ENCODE measurements at regions not wholly inside any gene's neighbourhood (a gene's known extent, or its start where the extent isn't known, plus 50 kb on each side); places are given as distances from the start of the nearest gene placed in this dataset.

GRCh38 chr11:93936460-93936859 lies 84.7 kb upstream of the HEPHL1 start:
- ChIA-PET CTCF (interaction anchor here (1.1 kb wide), 1 partner anchor 15 kb away, joined by 4 read pairs; no protein-coding TSS in a partner anchor), POLR2A (no interaction called here)
- no peak overlapping the region for H3K27ac Mint-ChIP-seq
- no peaks in the 10 kb centered on the region for H3K9me3 Mint-ChIP-seq
- H3K4me3 Mint-ChIP-seq = no peak overlapping the region
- H3K4me1 Mint-ChIP-seq = no peaks in the 10 kb centered on the region
- H3K27me3 Mint-ChIP-seq = peaks cover 2% of the 10 kb centered on the region
- no peak for DNase-seq
- no peaks in the 10 kb centered on the region for H3K36me3 Mint-ChIP-seq (ENCODE audit: low read depth)

- H3K27me3 Mint-ChIP-seq = no peaks in the 10 kb centered on the region
- no peaks in the 10 kb centered on the region for H3K9me3 Mint-ChIP-seq
- DNase-seq = no peak
- POLR2A ChIA-PET = no interaction called here
- H3K4me3 Mint-ChIP-seq = no peak overlapping the region
- no peaks in the 10 kb centered on the region for H3K36me3 Mint-ChIP-seq (ENCODE audit: low read depth)
- no peak overlapping the region for H3K27ac Mint-ChIP-seq
- H3K4me1 Mint-ChIP-seq = no peaks in the 10 kb centered on the region
- CTCF ChIA-PET = no interaction called here
These were observed 81.9 kb upstream of the HEPHL1 start for GRCh38 chr11:93939084-93939760.

GRCh38 chr11:93940395-93940794 lies 80.8 kb upstream of the HEPHL1 start:
- Mint-ChIP-seq H3K4me1 (no peaks in the 10 kb centered on the region), H3K36me3 (ENCODE audit: low read depth) (no peaks in the 10 kb centered on the region), H3K27ac (no peak overlapping the region), H3K4me3 (no peak overlapping the region), H3K27me3 (no peaks in the 10 kb centered on the region), H3K9me3 (no peaks in the 10 kb centered on the region)
- no peak for DNase-seq
- ChIA-PET POLR2A (no interaction called here), CTCF (no interaction called here)

GRCh38 chr11:93942176-93942575 lies 79.0 kb upstream of the HEPHL1 start:
- H3K36me3 Mint-ChIP-seq (ENCODE audit: low read depth) = no peaks in the 10 kb centered on the region
- ChIA-PET CTCF (interaction anchor here (0.7 kb wide), 1 partner anchor 20 kb away, joined by 3 read pairs; no protein-coding TSS in a partner anchor), POLR2A (no interaction called here)
- H3K4me3 Mint-ChIP-seq = no peak overlapping the region
- no peaks in the 10 kb centered on the region for H3K4me1 Mint-ChIP-seq
- H3K9me3 Mint-ChIP-seq = no peaks in the 10 kb centered on the region
- no peak for DNase-seq
- H3K27ac Mint-ChIP-seq = no peak overlapping the region
- H3K27me3 Mint-ChIP-seq = no peaks in the 10 kb centered on the region

GRCh38 chr11:93945596-93945995 lies 75.6 kb upstream of the HEPHL1 start:
- Mint-ChIP-seq H3K27ac (no peak overlapping the region), H3K4me3 (no peak overlapping the region), H3K9me3 (no peaks in the 10 kb centered on the region), H3K27me3 (no peaks in the 10 kb centered on the region), H3K36me3 (ENCODE audit: low read depth) (no peaks in the 10 kb centered on the region), H3K4me1 (no peaks in the 10 kb centered on the region)
- POLR2A ChIA-PET = no interaction called here
- DNase-seq = no peak
- CTCF ChIA-PET = no interaction called here

GRCh38 chr11:93952082-93952780 lies 68.9 kb upstream of the HEPHL1 start:
- Mint-ChIP-seq H3K27ac (no peak overlapping the region), H3K4me1 (no peaks in the 10 kb centered on the region), H3K4me3 (no peak overlapping the region), H3K36me3 (ENCODE audit: low read depth) (no peaks in the 10 kb centered on the region), H3K9me3 (no peaks in the 10 kb centered on the region), H3K27me3 (peaks cover 2% of the 10 kb centered on the region)
- ChIA-PET CTCF (no interaction called here), POLR2A (no interaction called here)
- DNase-seq = no peak

- Mint-ChIP-seq H3K27me3 (peaks cover 2% of the 10 kb centered on the region), H3K4me3 (no peak overlapping the region), H3K27ac (no peak overlapping the region), H3K9me3 (no peaks in the 10 kb centered on the region), H3K36me3 (ENCODE audit: low read depth) (no peaks in the 10 kb centered on the region), H3K4me1 (no peaks in the 10 kb centered on the region)
- ChIA-PET POLR2A (no interaction called here), CTCF (no interaction called here)
- no peak for DNase-seq
These were observed 63.7 kb upstream of the HEPHL1 start for GRCh38 chr11:93957397-93957952.

GRCh38 chr11:93958991-93959390 lies 62.2 kb upstream of the HEPHL1 start:
- ChIA-PET CTCF (no interaction called here), POLR2A (no interaction called here)
- Mint-ChIP-seq H3K36me3 (ENCODE audit: low read depth) (no peaks in the 10 kb centered on the region), H3K27ac (no peak overlapping the region), H3K4me3 (no peak overlapping the region), H3K9me3 (no peaks in the 10 kb centered on the region), H3K4me1 (no peaks in the 10 kb centered on the region), H3K27me3 (peaks cover 2% of the 10 kb centered on the region)
- no peak for DNase-seq

- ChIA-PET POLR2A (no interaction called here), CTCF (no interaction called here)
- no peak for DNase-seq
- no peaks in the 10 kb centered on the region for H3K36me3 Mint-ChIP-seq (ENCODE audit: low read depth)
- no peaks in the 10 kb centered on the region for H3K4me1 Mint-ChIP-seq
- no peak overlapping the region for H3K27ac Mint-ChIP-seq
- no peak overlapping the region for H3K4me3 Mint-ChIP-seq
- peaks cover 2% of the 10 kb centered on the region for H3K27me3 Mint-ChIP-seq
- H3K9me3 Mint-ChIP-seq = no peaks in the 10 kb centered on the region
These were observed 61.5 kb upstream of the HEPHL1 start for GRCh38 chr11:93959663-93960062.

GRCh38 chr11:93963072-93963471 lies 58.1 kb upstream of the HEPHL1 start:
- POLR2A ChIA-PET = no interaction called here
- no peaks in the 10 kb centered on the region for H3K9me3 Mint-ChIP-seq
- H3K4me1 Mint-ChIP-seq = no peaks in the 10 kb centered on the region
- CTCF ChIA-PET = no interaction called here
- no peak overlapping the region for H3K27ac Mint-ChIP-seq
- no peaks in the 10 kb centered on the region for H3K36me3 Mint-ChIP-seq (ENCODE audit: low read depth)
- no peak for DNase-seq
- H3K27me3 Mint-ChIP-seq = no peaks in the 10 kb centered on the region
- H3K4me3 Mint-ChIP-seq = no peak overlapping the region

GRCh38 chr11:93967258-93967657 lies 53.9 kb upstream of the HEPHL1 start:
- Mint-ChIP-seq H3K27me3 (peaks cover 2% of the 10 kb centered on the region), H3K4me3 (no peak overlapping the region), H3K4me1 (no peaks in the 10 kb centered on the region), H3K36me3 (ENCODE audit: low read depth) (no peaks in the 10 kb centered on the region), H3K27ac (no peak overlapping the region), H3K9me3 (no peaks in the 10 kb centered on the region)
- DNase-seq = no peak
- CTCF ChIA-PET = no interaction called here
- POLR2A ChIA-PET = no interaction called here

GRCh38 chr11:93967944-93968343 lies 53.2 kb upstream of the HEPHL1 start:
- Mint-ChIP-seq H3K9me3 (no peaks in the 10 kb centered on the region), H3K36me3 (ENCODE audit: low read depth) (no peaks in the 10 kb centered on the region), H3K27ac (no peak overlapping the region), H3K4me1 (no peaks in the 10 kb centered on the region), H3K4me3 (no peak overlapping the region), H3K27me3 (peaks cover 2% of the 10 kb centered on the region)
- ChIA-PET CTCF (no interaction called here), POLR2A (no interaction called here)
- no peak for DNase-seq

- H3K4me1 Mint-ChIP-seq = no peaks in the 10 kb centered on the region
- no peak for DNase-seq
- no peaks in the 10 kb centered on the region for H3K36me3 Mint-ChIP-seq (ENCODE audit: low read depth)
- peaks cover 2% of the 10 kb centered on the region for H3K27me3 Mint-ChIP-seq
- CTCF ChIA-PET = no interaction called here
- no peak overlapping the region for H3K27ac Mint-ChIP-seq
- no peaks in the 10 kb centered on the region for H3K9me3 Mint-ChIP-seq
- H3K4me3 Mint-ChIP-seq = no peak overlapping the region
- POLR2A ChIA-PET = no interaction called here
These were observed 50.9 kb upstream of the HEPHL1 start for GRCh38 chr11:93969925-93970922.

Data from activated CD4-positive, alpha-beta memory T cell treated with anti-CD3 and anti-CD28 coated beads, Interleukin-2, amount 10 ng/mL, durations not matched to agents 7 days and 5 days (primary cell).